ENCODE measurements at regions not wholly inside any gene's neighbourhood (a gene's known extent, or its start where the extent isn't known, plus 50 kb on each side); places are given as distances from the start of the nearest gene placed in this dataset.

DNA sequence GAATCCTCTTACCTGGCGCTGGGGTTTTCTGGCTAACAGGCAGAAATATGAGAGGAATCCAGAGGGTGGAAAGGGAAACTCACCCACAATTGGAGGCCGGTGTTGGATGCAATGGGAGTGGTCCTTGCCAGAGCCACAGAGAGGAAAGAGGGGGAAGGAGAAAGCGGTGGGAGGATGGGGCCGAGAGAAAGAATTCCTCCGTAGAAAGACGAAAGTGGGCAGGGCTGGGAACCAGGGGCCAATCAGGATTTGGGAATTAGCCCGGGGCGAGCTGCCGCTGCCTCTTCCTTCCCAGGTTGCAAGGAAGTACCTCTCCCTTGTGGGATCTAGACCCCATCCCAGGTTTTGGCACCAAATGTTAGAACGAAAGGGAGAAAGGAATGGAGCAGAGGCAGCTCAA lies 83.1 kb upstream of the SPIN4 start:
- Histone ChIP-seq H4K20me1 (ENCODE audit: control insufficient read depth, insufficient read depth, low read depth, low read length) (no peaks in the 10 kb centered on the region), H3K9me3 (ENCODE audit: control insufficient read depth, insufficient read depth, low read length) (no peaks in the 10 kb centered on the region), H3K27ac (ENCODE audit: low read depth, low read length) (no peak overlapping the region), H3F3A (ENCODE audit: control insufficient read depth, insufficient read depth) (no peaks in the 10 kb centered on the region), H3K4me3 (ENCODE audit: low read length) (no peak overlapping the region), H3K4me1 (ENCODE audit: control insufficient read depth, low read length) (no peaks in the 10 kb centered on the region), H3K79me2 (ENCODE audit: control insufficient read depth, low read length) (no peaks in the 10 kb centered on the region), H3K27me3 (ENCODE audit: control insufficient read depth, low read length) (no peaks in the 10 kb centered on the region), H3K4me2 (ENCODE audit: low read length) (no peak overlapping the region), H3K9me2 (replicated peaks; ENCODE audit: control insufficient read depth, low read length) (no peaks in the 10 kb centered on the region), H3K36me3 (ENCODE audit: control insufficient read depth, low read length) (no peaks in the 10 kb centered on the region)
- TF ChIP-seq, protein P1, sequence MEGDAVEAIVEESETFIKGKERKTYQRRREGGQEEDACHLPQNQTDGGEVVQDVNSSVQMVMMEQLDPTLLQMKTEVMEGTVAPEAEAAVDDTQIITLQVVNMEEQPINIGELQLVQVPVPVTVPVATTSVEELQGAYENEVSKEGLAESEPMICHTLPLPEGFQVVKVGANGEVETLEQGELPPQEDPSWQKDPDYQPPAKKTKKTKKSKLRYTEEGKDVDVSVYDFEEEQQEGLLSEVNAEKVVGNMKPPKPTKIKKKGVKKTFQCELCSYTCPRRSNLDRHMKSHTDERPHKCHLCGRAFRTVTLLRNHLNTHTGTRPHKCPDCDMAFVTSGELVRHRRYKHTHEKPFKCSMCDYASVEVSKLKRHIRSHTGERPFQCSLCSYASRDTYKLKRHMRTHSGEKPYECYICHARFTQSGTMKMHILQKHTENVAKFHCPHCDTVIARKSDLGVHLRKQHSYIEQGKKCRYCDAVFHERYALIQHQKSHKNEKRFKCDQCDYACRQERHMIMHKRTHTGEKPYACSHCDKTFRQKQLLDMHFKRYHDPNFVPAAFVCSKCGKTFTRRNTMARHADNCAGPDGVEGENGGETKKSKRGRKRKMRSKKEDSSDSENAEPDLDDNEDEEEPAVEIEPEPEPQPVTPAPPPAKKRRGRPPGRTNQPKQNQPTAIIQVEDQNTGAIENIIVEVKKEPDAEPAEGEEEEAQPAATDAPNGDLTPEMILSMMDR (IDR thresholded peaks at IDR 0.05; ENCODE audit: low read depth, low read length, poor library complexity, severe bottlenecking) = no peak
- TF ChIP-seq EZH2phosphoT487 (IDR thresholded peaks at IDR 0.05; ENCODE audit: borderline replicate concordance, low read length) = no peak

DNA sequence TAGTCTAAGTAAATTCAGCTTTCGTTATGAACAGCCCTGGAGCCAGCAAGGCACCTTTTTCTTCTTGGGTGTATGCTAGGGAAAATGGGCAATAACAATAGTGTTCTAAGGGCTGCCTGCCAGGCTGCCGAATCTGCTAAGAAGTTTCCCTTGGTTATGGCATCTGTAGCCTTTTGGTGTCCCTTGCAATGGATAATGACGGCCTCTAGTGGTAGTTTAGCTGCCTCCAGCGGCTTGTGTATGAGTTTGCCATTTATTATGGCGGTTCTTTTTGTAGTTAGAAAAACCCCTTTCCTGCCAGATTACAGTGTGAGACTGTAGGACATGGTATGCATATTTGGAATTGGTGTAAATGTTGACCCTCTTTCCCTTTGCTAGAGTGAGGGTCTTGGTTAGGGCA lies 78.9 kb upstream of the SPIN4 start:
- H3K9me3 ChIP-seq (ENCODE audit: control insufficient read depth, insufficient read depth, low read length) = no peaks in the 10 kb centered on the region
- no peak overlapping the region for H3K4me2 ChIP-seq (ENCODE audit: low read length)
- no peaks in the 10 kb centered on the region for H3K27me3 ChIP-seq (ENCODE audit: control insufficient read depth, low read length)
- H3K36me3 ChIP-seq (ENCODE audit: control insufficient read depth, low read length) = no peaks in the 10 kb centered on the region
- no peaks in the 10 kb centered on the region for H3K4me1 ChIP-seq (ENCODE audit: control insufficient read depth, low read length)
- no peak overlapping the region for H3K27ac ChIP-seq (ENCODE audit: low read depth, low read length)
- TF ChIP-seq EZH2phosphoT487 (IDR thresholded peaks at IDR 0.05; ENCODE audit: borderline replicate concordance, low read length) = no peak
- TF ChIP-seq, protein P1 (IDR thresholded peaks at IDR 0.05; ENCODE audit: low read depth, low read length, poor library complexity, severe bottlenecking) = no peak
- no peaks in the 10 kb centered on the region for H3K79me2 ChIP-seq (ENCODE audit: control insufficient read depth, low read length)
- no peaks in the 10 kb centered on the region for H4K20me1 ChIP-seq (ENCODE audit: control insufficient read depth, insufficient read depth, low read depth, low read length)
- no peaks in the 10 kb centered on the region for H3K9me2 ChIP-seq (replicated peaks; ENCODE audit: control insufficient read depth, low read length)
- H3F3A ChIP-seq (ENCODE audit: control insufficient read depth, insufficient read depth) = no peaks in the 10 kb centered on the region
- H3K4me3 ChIP-seq (ENCODE audit: low read length) = no peak overlapping the region

DNA sequence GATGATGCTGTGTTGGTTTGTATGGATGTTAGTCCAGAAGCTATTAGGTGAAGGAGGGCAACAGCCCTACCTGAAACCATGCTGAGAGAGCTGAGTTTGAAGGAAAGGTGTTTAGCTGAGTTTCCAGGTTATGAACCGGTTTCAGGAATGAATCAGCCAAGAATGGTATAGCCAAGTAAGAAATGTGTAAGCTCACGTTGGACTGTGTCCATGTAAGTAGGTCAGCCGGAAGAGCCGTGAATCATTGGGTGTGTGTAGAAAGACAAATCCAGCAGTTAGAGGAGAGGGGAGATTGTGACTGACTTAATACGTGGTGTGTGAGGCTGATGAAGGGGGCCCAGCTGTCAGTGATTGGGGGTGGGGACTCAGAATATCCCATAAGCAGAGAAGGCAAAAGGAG lies 77.2 kb upstream of the SPIN4 start:
- no peaks in the 10 kb centered on the region for H3K27me3 ChIP-seq (ENCODE audit: control insufficient read depth, low read length)
- no peak overlapping the region for H3K4me2 ChIP-seq (ENCODE audit: low read length)
- no peaks in the 10 kb centered on the region for H3K36me3 ChIP-seq (ENCODE audit: control insufficient read depth, low read length)
- no peaks in the 10 kb centered on the region for H3K9me3 ChIP-seq (ENCODE audit: control insufficient read depth, insufficient read depth, low read length)
- no peaks in the 10 kb centered on the region for H3K79me2 ChIP-seq (ENCODE audit: control insufficient read depth, low read length)
- no peak overlapping the region for H3K4me3 ChIP-seq (ENCODE audit: low read length)
- H3K9me2 ChIP-seq (replicated peaks; ENCODE audit: control insufficient read depth, low read length) = no peaks in the 10 kb centered on the region
- no peaks in the 10 kb centered on the region for H3F3A ChIP-seq (ENCODE audit: control insufficient read depth, insufficient read depth)
- no peak overlapping the region for H3K27ac ChIP-seq (ENCODE audit: low read depth, low read length)
- H3K4me1 ChIP-seq (ENCODE audit: control insufficient read depth, low read length) = no peaks in the 10 kb centered on the region
- no peak for TF ChIP-seq EZH2phosphoT487 (IDR thresholded peaks at IDR 0.05; ENCODE audit: borderline replicate concordance, low read length)
- TF ChIP-seq, protein P1 (IDR thresholded peaks at IDR 0.05; ENCODE audit: low read depth, low read length, poor library complexity, severe bottlenecking) = no peak
- no peaks in the 10 kb centered on the region for H4K20me1 ChIP-seq (ENCODE audit: control insufficient read depth, insufficient read depth, low read depth, low read length)

DNA sequence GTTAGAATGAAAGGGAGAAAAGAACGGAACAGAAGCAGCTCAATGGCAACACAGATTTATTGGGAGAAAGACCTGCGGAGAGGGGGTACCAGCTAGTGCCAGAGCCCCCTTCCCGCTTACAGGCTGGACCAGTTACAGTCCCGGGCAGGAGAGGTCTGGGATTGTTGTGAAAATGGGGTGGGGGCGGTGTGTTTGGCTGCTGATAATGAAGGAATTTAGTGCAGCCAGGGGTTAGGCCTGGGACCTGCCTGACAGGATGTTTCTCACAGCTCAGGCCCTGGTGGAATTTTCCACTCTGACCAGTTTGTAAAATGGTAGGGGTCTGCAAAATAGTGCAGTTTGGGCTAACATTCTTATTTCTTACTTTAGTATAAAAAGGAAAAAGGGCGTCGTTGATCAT lies 75.4 kb upstream of the SPIN4 start:
- TF ChIP-seq, protein P1 (IDR thresholded peaks at IDR 0.05; ENCODE audit: low read depth, low read length, poor library complexity, severe bottlenecking) = no peak
- TF ChIP-seq EZH2phosphoT487 (IDR thresholded peaks at IDR 0.05; ENCODE audit: borderline replicate concordance, low read length) = no peak
- Histone ChIP-seq H3F3A (ENCODE audit: control insufficient read depth, insufficient read depth) (no peaks in the 10 kb centered on the region), H4K20me1 (ENCODE audit: control insufficient read depth, insufficient read depth, low read depth, low read length) (no peaks in the 10 kb centered on the region), H3K36me3 (ENCODE audit: control insufficient read depth, low read length) (no peaks in the 10 kb centered on the region), H3K27me3 (ENCODE audit: control insufficient read depth, low read length) (no peaks in the 10 kb centered on the region), H3K27ac (ENCODE audit: low read depth, low read length) (no peak overlapping the region), H3K4me3 (ENCODE audit: low read length) (no peak overlapping the region), H3K9me3 (ENCODE audit: control insufficient read depth, insufficient read depth, low read length) (no peaks in the 10 kb centered on the region), H3K4me1 (ENCODE audit: control insufficient read depth, low read length) (no peaks in the 10 kb centered on the region), H3K4me2 (ENCODE audit: low read length) (no peak overlapping the region), H3K79me2 (ENCODE audit: control insufficient read depth, low read length) (no peaks in the 10 kb centered on the region), H3K9me2 (replicated peaks; ENCODE audit: control insufficient read depth, low read length) (no peaks in the 10 kb centered on the region)
